MM.1S (cell line): ENCODE measurements at regions not wholly inside any gene's neighbourhood (a gene's known extent, or its start where the extent isn't known, plus 50 kb on each side); places are given as distances from the start of the nearest gene placed in this dataset.

Experiments
- DNase-seq: peaks from one replicate; pipeline ENCODE4 v3.0.0-alpha.2; 2015
- H2AFZ ChIP-seq: fragments of 300-600 bp; sonication (generic); 2 replicates; pipeline ENCODE4 v1.6.0; 2016; ENCODE audit warnings: antibody characterized with exemption, low read length
- H3F3A ChIP-seq: fragments of 300-600 bp; sonication (generic); 2 replicates; pipeline ENCODE4 v1.6.1; 2016; ENCODE audit warnings: mild to moderate bottlenecking, antibody characterized with exemption, low read length, moderate library complexity, mixed read lengths; ENCODE audit not compliant: insufficient read depth
- H3K27ac ChIP-seq: fragments of 300-600 bp; sonication (generic); 2 replicates; pipeline ENCODE4 v1.5.1; 2016; ENCODE audit warnings: mild to moderate bottlenecking, low read length
- H3K27me3 ChIP-seq: fragments of 300-600 bp; sonication (generic); replicated peaks from 2 replicates; pipeline ENCODE4 v1.6.0; 2016; ENCODE audit warnings: low read length; ENCODE audit not compliant: insufficient read depth
- H3K36me3 ChIP-seq: fragments of 300-600 bp; sonication (generic); replicated peaks from 2 replicates; pipeline ENCODE4 v1.6.1; 2016; ENCODE audit warnings: mild to moderate bottlenecking, low read length, mixed read lengths; ENCODE audit not compliant: insufficient read depth
- H3K4me1 ChIP-seq: fragments of 300-600 bp; sonication (generic); 2 replicates; pipeline ENCODE4 v1.6.1; 2016; ENCODE audit warnings: low read length, mixed read lengths
- H3K4me2 ChIP-seq: fragments of 300-600 bp; sonication (generic); 2 replicates; pipeline ENCODE4 v1.6.0; 2016; ENCODE audit warnings: low read depth, low read length
- H3K4me3 ChIP-seq: fragments of 300-600 bp; sonication (generic); 2 replicates; pipeline ENCODE4 v1.5.1; 2016; ENCODE audit warnings: low read length, mixed read lengths
- H3K79me2 ChIP-seq: fragments of 300-600 bp; sonication (generic); 2 replicates; pipeline ENCODE4 v1.6.1; 2016; ENCODE audit warnings: mixed run types, low read length, mixed read lengths
- H3K9ac ChIP-seq: fragments of 300-600 bp; sonication (generic); 2 replicates; pipeline ENCODE4 v1.6.1; 2016; ENCODE audit warnings: low read length, mixed read lengths
- H3K9me2 ChIP-seq: fragments of 300-600 bp; sonication (generic); replicated peaks from 2 replicates; pipeline ENCODE4 v1.6.1; 2016; ENCODE audit warnings: mild to moderate bottlenecking, low read length, mixed read lengths; ENCODE audit not compliant: insufficient read depth
- H3K9me3 ChIP-seq: fragments of 300-600 bp; sonication (generic); replicated peaks from 2 replicates; pipeline ENCODE4 v1.6.1; 2016; ENCODE audit warnings: mild to moderate bottlenecking, low read length, mixed read lengths; ENCODE audit not compliant: insufficient read depth
- H4K20me1 ChIP-seq: fragments of 300-600 bp; sonication (generic); 2 replicates; pipeline ENCODE4 v1.6.1; 2016; ENCODE audit warnings: mild to moderate bottlenecking, low read length, moderate library complexity, mixed read lengths; ENCODE audit not compliant: insufficient read depth
- CTCF ChIP-seq: fragments of 300-600 bp; sonication (generic); IDR thresholded peaks from 2 replicates; pipeline ENCODE4 v1.5.1; 2016; ENCODE audit warnings: antibody characterized with exemption, low read length, mixed read lengths
- EZH2 ChIP-seq: fragments of 300-600 bp; sonication (generic); optimal IDR thresholded peaks from 2 replicates; pipeline ENCODE3; 2017; ENCODE audit warnings: low read depth, mild to moderate bottlenecking, antibody characterized with exemption, low read length, mixed read lengths
- EZH2phosphoT487 ChIP-seq: fragments of 300-600 bp; sonication (generic); IDR thresholded peaks from 2 replicates; pipeline ENCODE4 v1.6.1; 2018; ENCODE audit warnings: antibody characterized with exemption, low read length

- H3K4me2 ChIP-seq = no peak overlapping the region
- no peaks in the 10 kb centered on the region for H4K20me1 ChIP-seq
- no peaks in the 10 kb centered on the region for H3K9me3 ChIP-seq
- no peak overlapping the region for H3K9ac ChIP-seq
- no peak overlapping the region for H3K27ac ChIP-seq
- no peak overlapping the region for H2AFZ ChIP-seq
- no peaks in the 10 kb centered on the region for H3K36me3 ChIP-seq
- TF ChIP-seq EZH2 = no peak
- TF ChIP-seq EZH2phosphoT487 = no peak
- TF ChIP-seq CTCF = no peak
- no peaks in the 10 kb centered on the region for H3K79me2 ChIP-seq
- H3K4me3 ChIP-seq = no peak overlapping the region
- H3F3A ChIP-seq = no peaks in the 10 kb centered on the region
- no peaks in the 10 kb centered on the region for H3K4me1 ChIP-seq
- no peak for DNase-seq
- H3K9me2 ChIP-seq = no peaks in the 10 kb centered on the region
- no peaks in the 10 kb centered on the region for H3K27me3 ChIP-seq
These were observed 652.3 kb upstream of the ARGLU1 start for GRCh38 chr13:107220245-107220644.

GRCh38 chr13:107217251-107217650 lies 649.3 kb upstream of the ARGLU1 start:
- TF ChIP-seq EZH2 = no peak
- TF ChIP-seq CTCF = no peak
- no peak for TF ChIP-seq EZH2phosphoT487
- DNase-seq = no peak
- H3K27ac ChIP-seq = no peak overlapping the region
- H3K4me3 ChIP-seq = no peak overlapping the region
- no peaks in the 10 kb centered on the region for H3K36me3 ChIP-seq
- H3K4me2 ChIP-seq = no peak overlapping the region
- no peaks in the 10 kb centered on the region for H3K4me1 ChIP-seq
- no peak overlapping the region for H3K9ac ChIP-seq
- H3K79me2 ChIP-seq = no peaks in the 10 kb centered on the region
- no peaks in the 10 kb centered on the region for H3K9me2 ChIP-seq
- H3F3A ChIP-seq = no peaks in the 10 kb centered on the region
- H3K9me3 ChIP-seq = no peaks in the 10 kb centered on the region
- no peaks in the 10 kb centered on the region for H3K27me3 ChIP-seq
- no peaks in the 10 kb centered on the region for H4K20me1 ChIP-seq
- no peak overlapping the region for H2AFZ ChIP-seq

GRCh38 chr13:107216046-107216755 lies 648.3 kb upstream of the ARGLU1 start:
- Histone ChIP-seq H3F3A (no peaks in the 10 kb centered on the region), H3K27me3 (no peaks in the 10 kb centered on the region), H3K4me2 (no peak overlapping the region), H4K20me1 (no peaks in the 10 kb centered on the region), H2AFZ (no peak overlapping the region), H3K9me3 (no peaks in the 10 kb centered on the region), H3K36me3 (no peaks in the 10 kb centered on the region), H3K9me2 (no peaks in the 10 kb centered on the region), H3K4me1 (no peaks in the 10 kb centered on the region), H3K4me3 (no peak overlapping the region), H3K79me2 (no peaks in the 10 kb centered on the region), H3K27ac (no peak overlapping the region), H3K9ac (no peak overlapping the region)
- TF ChIP-seq EZH2 = no peak
- TF ChIP-seq CTCF = no peak
- no peak for TF ChIP-seq EZH2phosphoT487
- DNase-seq = no peak
